ENCODE measurements at regions not wholly inside any gene's neighbourhood (a gene's known extent, or its start where the extent isn't known, plus 50 kb on each side); places are given as distances from the start of the nearest gene placed in this dataset.

GRCh38 chr15:39095218-39095879 is 485.5 kb upstream of the THBS1 start:
- no peak for DNase-seq

- DNase-seq, result no peak
Measured at GRCh38 chr15:39096608-39097205, 484.2 kb upstream of the THBS1 start.

- no peak for DNase-seq
Measured at GRCh38 chr15:39099524-39099923, 481.4 kb upstream of the THBS1 start.

- DNase-seq, result no peak
Measured at GRCh38 chr15:39100106-39100660, 480.7 kb upstream of the THBS1 start.

- no peak for DNase-seq
Measured at GRCh38 chr15:39102431-39102830, 478.4 kb upstream of the THBS1 start.

- no peak for DNase-seq
Measured at GRCh38 chr15:39106950-39107349, 473.9 kb upstream of the THBS1 start.

GRCh38 chr15:39108021-39108420 is 472.9 kb upstream of the THBS1 start:
- DNase-seq, result no peak

- DNase-seq, result no peak
Measured at GRCh38 chr15:39110336-39110735, 470.5 kb upstream of the THBS1 start.

- no peak for DNase-seq
Measured at GRCh38 chr15:39110746-39111145, 470.1 kb upstream of the THBS1 start.

- no peak for DNase-seq
Measured at GRCh38 chr15:39113741-39114140, 467.1 kb upstream of the THBS1 start.

GRCh38 chr15:39114690-39115378 is 466.0 kb upstream of the THBS1 start:
- DNase-seq, result no peak

- DNase-seq, result no peak
Measured at GRCh38 chr15:39115379-39116057, 465.4 kb upstream of the THBS1 start.

GRCh38 chr15:39118510-39118909 is 462.4 kb upstream of the THBS1 start:
- DNase-seq, result no peak

- no peak for DNase-seq
Measured at GRCh38 chr15:39124155-39124552, 456.7 kb upstream of the THBS1 start.

- no peak for DNase-seq
Measured at GRCh38 chr15:39124553-39125171, 456.2 kb upstream of the THBS1 start.

- DNase-seq, result no peak
Measured at GRCh38 chr15:39125226-39125625, 455.7 kb upstream of the THBS1 start.

- peak; percentile 6 for DNase-seq
Measured at GRCh38 chr15:39125904-39126303, 455.0 kb upstream of the THBS1 start.

GRCh38 chr15:39127151-39127790 is 453.6 kb upstream of the THBS1 start:
- no peak for DNase-seq

GRCh38 chr15:39127925-39128617 is 452.8 kb upstream of the THBS1 start:
- no peak for DNase-seq

GRCh38 chr15:39128746-39129145 is 452.1 kb upstream of the THBS1 start:
- no peak for DNase-seq

- no peak for DNase-seq
Measured at GRCh38 chr15:39130556-39131379, 450.1 kb upstream of the THBS1 start.

Measured in central memory CD4-positive, alpha-beta T cell (primary cell).